ENCODE measurements at regions not wholly inside any gene's neighbourhood (a gene's known extent, or its start where the extent isn't known, plus 50 kb on each side); places are given as distances from the start of the nearest gene placed in this dataset.

DNA sequence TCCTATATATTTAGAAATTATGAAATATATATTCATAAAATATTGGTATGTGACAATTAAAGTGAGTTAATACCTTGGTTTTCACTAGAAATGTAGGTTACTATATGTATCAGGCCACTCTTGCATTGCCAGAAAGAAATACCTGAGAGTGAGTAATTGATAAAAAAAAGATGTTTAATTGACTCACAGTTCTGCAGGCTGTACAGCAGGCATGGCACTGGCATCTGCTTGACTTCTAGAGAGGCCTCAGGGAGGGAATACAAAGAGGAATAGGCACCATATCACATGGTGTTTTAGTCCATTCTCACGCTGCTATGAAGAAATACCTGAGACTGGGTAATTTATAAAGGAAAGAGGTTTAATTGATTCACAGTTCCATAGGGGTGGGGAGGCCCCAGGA lies 1560.6 kb downstream of the STIM2 start:
- TF ChIP-seq GATA3 (IDR thresholded peaks at IDR 0.05; ENCODE audit: low read depth, low read length), result no peak
- no peak for TF ChIP-seq GATA2 (IDR thresholded peaks at IDR 0.05; ENCODE audit: low read depth, low read length)

DNA sequence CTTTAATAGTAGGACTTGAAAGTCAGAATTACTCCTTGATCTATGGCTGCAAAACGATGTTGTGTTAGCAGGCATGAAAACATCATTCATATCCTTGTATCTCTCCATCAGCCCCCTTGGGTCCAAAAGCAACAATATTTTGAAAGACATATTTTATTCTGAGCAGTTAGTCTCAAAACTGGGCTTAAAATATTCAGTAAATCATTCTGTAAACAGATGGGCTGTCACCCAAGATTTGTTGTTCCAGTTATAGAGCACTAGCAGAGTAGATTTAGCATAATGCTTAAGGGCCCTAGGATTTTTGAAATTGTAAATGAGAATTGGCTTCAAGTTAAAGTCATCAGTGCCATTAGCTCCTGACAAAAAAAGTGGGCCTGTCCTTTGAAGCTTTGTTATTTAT lies 1565.6 kb downstream of the STIM2 start:
- TF ChIP-seq GATA2 (IDR thresholded peaks at IDR 0.05; ENCODE audit: low read depth, low read length) (no peak), GATA3 (IDR thresholded peaks at IDR 0.05; ENCODE audit: low read depth, low read length) (no peak)

DNA sequence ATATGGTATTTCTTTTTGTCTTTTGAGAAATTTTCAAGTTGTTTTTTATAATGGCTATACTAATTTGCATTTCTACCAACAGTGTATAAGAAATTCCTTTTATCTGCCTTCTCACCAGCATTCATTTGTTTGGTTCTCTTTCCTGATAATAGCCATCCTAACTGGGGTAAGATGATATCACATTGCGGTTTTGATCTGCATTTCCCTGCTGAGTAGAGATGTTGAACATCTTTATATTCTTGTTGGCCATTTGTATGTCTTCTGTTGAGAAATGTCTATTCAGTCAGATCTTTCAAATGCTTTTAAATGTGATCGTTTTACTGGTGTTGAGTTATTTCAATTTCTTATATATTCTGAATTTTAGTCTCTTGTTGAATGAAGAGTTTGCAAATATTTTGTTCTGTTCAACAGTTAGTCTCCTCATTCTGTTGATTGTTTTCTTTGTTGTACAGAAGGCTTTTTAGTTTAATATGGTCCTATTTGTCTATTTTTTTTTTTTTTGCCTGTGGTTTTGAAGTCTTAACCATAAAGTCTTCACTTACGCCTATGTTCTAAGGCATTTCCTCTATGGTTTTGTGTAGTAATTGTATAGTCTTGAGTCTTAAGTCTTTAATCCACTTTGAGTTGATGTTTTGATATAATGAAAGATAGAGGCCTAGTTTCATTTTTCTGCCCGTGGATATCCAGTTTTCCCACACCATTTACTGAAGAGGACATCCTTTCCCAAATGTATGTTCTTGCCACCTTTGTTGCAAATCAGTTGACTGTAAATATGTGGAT lies 1566.9 kb downstream of the STIM2 start:
- TF ChIP-seq GATA2 (IDR thresholded peaks at IDR 0.05; ENCODE audit: low read depth, low read length) (no peak), GATA3 (IDR thresholded peaks at IDR 0.05; ENCODE audit: low read depth, low read length) (no peak)

DNA sequence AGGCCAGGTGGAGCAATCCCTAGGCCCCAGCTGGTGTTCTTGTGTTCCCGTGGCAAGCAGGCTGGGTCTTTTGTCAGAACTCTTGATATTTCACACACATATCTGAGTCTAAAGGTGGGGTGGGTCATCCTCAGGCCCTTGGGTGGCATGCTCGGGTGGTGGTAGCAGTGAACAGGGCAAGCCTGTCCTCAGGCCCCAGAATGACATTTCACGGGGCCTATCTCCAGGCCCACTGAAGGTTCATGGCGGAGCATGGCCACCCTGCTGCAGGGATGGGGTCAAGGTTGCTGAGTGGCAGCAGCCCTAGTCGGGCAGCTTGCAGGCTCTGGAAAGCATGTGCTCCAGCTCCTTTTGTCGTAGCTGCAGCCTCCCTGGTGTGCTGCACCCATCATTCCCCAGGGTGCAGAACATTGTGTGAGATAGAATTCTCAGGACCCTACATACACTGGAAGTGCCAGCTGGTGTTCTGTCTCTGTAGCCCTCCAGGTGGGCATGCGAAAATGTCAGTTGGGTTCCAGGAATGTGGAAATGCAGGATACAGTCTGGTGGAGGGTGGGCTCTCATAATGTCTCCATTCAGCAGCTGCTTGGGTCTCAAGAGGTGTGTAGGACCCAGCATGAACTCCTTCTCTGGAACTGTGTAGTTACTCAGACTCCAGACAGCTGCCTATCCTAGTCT lies 1571.8 kb downstream of the STIM2 start:
- TF ChIP-seq GATA2 (IDR thresholded peaks at IDR 0.05; ENCODE audit: low read depth, low read length) (no peak), GATA3 (IDR thresholded peaks at IDR 0.05; ENCODE audit: low read depth, low read length) (no peak)

GRCh38 chr4:28435314-28435713 lies 1574.7 kb downstream of the STIM2 start:
- TF ChIP-seq GATA3 (IDR thresholded peaks at IDR 0.05; ENCODE audit: low read depth, low read length), result no peak
- TF ChIP-seq GATA2 (IDR thresholded peaks at IDR 0.05; ENCODE audit: low read depth, low read length), result no peak

DNA sequence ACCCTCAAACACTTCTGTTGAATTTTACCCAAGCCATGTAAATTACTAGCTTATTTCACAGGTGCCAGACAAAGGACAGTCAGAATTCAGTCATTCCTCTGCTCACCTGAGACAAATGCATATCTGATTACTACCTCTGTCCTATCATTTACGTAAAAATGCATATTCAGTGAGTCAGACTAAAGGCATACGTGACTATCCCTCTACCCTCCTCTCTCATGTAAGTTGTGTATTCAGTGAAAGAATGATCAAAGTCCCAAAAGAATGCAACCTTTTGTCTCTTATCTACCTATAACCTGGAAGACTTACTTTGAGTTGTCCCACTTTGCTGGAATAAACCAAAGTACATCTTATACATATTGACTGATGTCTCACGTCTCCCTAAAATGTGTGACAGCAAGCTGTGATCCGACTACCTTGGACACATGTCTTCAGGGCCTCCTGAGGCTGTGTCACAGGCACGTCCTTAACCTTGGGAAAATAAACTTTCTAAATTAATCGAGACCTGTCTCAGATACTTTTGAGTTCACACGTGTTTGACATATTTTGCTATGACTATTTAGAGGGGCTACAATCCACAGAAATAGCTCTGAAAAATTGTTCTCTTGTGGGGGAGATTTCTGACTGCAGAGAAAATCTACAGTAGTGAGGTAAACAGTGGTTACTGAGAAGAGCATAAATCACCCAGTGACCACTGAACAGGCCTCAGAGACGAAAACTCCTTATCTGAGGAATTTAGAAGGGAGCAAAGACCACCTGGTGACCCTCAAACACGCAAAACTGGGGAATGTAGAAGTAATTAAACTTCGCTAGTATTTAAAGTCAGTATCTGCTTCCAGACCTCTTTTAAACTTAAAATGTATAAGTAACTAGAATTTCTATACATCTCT lies 1575.8 kb downstream of the STIM2 start:
- no peak for TF ChIP-seq GATA3 (IDR thresholded peaks at IDR 0.05; ENCODE audit: low read depth, low read length)
- TF ChIP-seq GATA2 (IDR thresholded peaks at IDR 0.05; ENCODE audit: low read depth, low read length), result no peak

GRCh38 chr4:28443371-28443770 lies 1582.7 kb downstream of the STIM2 start:
- TF ChIP-seq GATA2 (IDR thresholded peaks at IDR 0.05; ENCODE audit: low read depth, low read length) (no peak), GATA3 (IDR thresholded peaks at IDR 0.05; ENCODE audit: low read depth, low read length) (no peak)

DNA sequence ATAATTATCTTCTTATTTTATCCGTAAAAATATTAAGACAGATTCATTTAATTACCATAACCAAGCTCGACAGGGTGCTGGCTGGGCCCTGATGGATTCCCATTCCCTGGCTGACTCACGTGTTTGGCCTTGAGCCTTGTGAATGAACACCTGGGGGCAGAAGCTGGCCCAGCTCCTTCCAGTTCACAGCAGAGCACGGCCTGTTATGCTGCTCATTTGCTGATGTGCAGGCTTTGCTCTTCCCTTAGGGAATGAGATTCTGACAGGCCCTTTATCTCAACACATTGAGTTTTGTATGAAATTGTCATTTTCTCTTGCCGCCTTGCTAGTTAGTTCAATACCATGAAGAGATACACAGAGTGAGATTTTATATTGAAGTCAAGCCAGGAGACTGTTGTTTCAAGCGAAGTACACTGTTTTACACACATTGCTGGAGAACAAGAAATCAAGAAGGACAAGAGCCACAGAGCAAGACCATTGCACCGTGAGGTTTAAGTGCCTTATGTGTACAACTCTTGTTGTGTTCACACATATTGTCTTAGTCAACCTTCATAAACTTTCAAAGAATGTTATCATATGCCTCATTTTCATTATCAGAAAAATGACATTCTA lies 1583.3 kb downstream of the STIM2 start:
- no peak for TF ChIP-seq GATA2 (IDR thresholded peaks at IDR 0.05; ENCODE audit: low read depth, low read length)
- TF ChIP-seq GATA3 (IDR thresholded peaks at IDR 0.05; ENCODE audit: low read depth, low read length), result no peak

DNA sequence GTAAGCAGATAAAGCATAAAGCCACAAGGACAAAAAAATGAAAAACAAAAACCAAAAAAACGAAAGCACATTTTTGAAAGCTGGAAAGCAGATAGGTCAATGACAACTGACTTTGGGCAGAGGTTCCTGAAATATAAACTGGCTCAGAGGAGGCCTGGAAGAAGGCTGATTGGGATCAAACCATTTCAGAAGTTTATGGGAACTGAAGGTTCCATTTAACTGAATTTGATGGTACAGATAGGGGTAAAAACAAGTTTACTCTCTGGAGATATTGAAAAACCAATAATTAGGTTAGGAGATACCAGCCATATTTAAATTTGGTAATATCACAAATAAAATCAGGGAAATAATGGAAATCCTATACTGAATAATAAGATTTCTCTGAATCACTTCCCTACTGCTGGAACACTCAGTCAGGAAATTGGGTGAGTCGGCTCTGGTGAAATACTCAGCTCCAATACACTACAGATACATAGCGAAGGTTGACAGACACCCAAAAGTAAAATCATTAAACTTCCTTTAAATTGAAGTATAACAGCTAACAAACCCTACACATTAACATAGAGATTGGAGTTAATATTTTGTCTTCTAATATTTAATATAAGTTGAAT lies 1584.3 kb downstream of the STIM2 start:
- TF ChIP-seq GATA3 (IDR thresholded peaks at IDR 0.05; ENCODE audit: low read depth, low read length) (no peak), GATA2 (IDR thresholded peaks at IDR 0.05; ENCODE audit: low read depth, low read length) (no peak)

GRCh38 chr4:28449085-28449484 lies 1588.4 kb downstream of the STIM2 start:
- TF ChIP-seq GATA2 (IDR thresholded peaks at IDR 0.05; ENCODE audit: low read depth, low read length) (no peak), GATA3 (IDR thresholded peaks at IDR 0.05; ENCODE audit: low read depth, low read length) (no peak)

DNA sequence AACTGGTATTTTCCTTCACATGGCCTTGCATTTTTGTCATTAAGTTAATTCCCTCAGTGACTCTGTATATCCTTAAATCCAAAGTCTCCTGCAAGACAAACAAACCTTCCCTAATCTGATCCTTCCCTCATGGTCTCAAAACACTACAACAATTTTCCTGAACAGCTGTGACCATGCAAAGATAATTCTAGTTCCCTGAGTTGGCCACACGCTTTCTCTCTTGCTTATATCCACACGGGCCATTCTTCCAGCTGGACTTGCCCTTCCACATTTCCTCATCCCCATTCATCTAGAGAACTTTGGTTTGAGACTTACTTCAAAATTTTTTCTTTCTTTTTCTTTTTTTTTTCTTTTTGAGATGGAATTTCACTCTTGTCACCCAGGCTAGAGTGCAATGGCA lies 1590.7 kb downstream of the STIM2 start:
- TF ChIP-seq GATA3 (IDR thresholded peaks at IDR 0.05; ENCODE audit: low read depth, low read length) (no peak), GATA2 (IDR thresholded peaks at IDR 0.05; ENCODE audit: low read depth, low read length) (no peak)

GRCh38 chr4:28462766-28463700 lies 1602.4 kb downstream of the STIM2 start:
- TF ChIP-seq GATA2 (IDR thresholded peaks at IDR 0.05; ENCODE audit: low read depth, low read length), result no peak
- TF ChIP-seq GATA3 (IDR thresholded peaks at IDR 0.05; ENCODE audit: low read depth, low read length), result no peak

Data from SH-SY5Y (cell line).